Nephron (organoid): ENCODE measurements at regions not wholly inside any gene's neighbourhood (a gene's known extent, or its start where the extent isn't known, plus 50 kb on each side); places are given as distances from the start of the nearest gene placed in this dataset.

Experiments
- H3K27ac Mint-ChIP-seq, 3 experiments: 2 replicates each; pipeline ENCODE4 v1.8.0; 2020; ENCODE audit warnings: mixed read lengths in 3 of 3, mild to moderate bottlenecking in 2 of 3, moderate library complexity in 1 of 3
- H3K27me3 Mint-ChIP-seq: 2 replicates; pipeline ENCODE4 v1.8.0; 2021; ENCODE audit warnings: low read depth, mild to moderate bottlenecking, moderate library complexity, mixed read lengths
- H3K36me3 Mint-ChIP-seq: 2 replicates; pipeline ENCODE4 v1.8.0; 2020; ENCODE audit warnings: low read depth, mixed read lengths
- H3K4me1 Mint-ChIP-seq: 2 replicates; pipeline ENCODE4 v1.8.0; 2020; ENCODE audit warnings: mixed read lengths
- H3K4me3 Mint-ChIP-seq, 3 experiments: 2 replicates each; pipeline ENCODE4 v1.8.0; 2020; ENCODE audit warnings: mild to moderate bottlenecking in 3 of 3, mixed read lengths in 3 of 3, moderate library complexity in 2 of 3
- H3K9me3 Mint-ChIP-seq: 2 replicates; pipeline ENCODE4 v1.8.0; 2020; ENCODE audit warnings: mixed read lengths
- CTCF ChIP-seq, 3 experiments: fragments of 200-600 bp; sonication (generic); IDR thresholded peaks; one replicate each; pipeline ENCODE4 v1.5.0; 2021; ENCODE audit warnings: antibody characterized with exemption in 3 of 3; ENCODE audit not compliant: unreplicated experiment in 3 of 3

- Mint-ChIP-seq H3K9me3 (peaks cover 4% of the 10 kb centered on the region), H3K27ac (no peak overlapping the region), H3K4me1 (no peaks in the 10 kb centered on the region), H3K36me3 (no peaks in the 10 kb centered on the region), H3K4me3 (no peak overlapping the region), H3K27me3 (no peaks in the 10 kb centered on the region)
- no peak for TF ChIP-seq CTCF (IDR thresholded peaks at IDR 0.05; ENCODE audit: unreplicated experiment in 3 of 3)
Measured at GRCh38 chr2:220437938-220438337, 810.5 kb downstream of the SLC4A3 start.

GRCh38 chr2:220440731-220441130 lies 813.3 kb downstream of the SLC4A3 start:
- TF ChIP-seq CTCF (IDR thresholded peaks at IDR 0.05; ENCODE audit: unreplicated experiment in 3 of 3) = no peak
- Mint-ChIP-seq H3K4me1 (no peaks in the 10 kb centered on the region), H3K27me3 (no peaks in the 10 kb centered on the region), H3K36me3 (no peaks in the 10 kb centered on the region), H3K27ac (no peak overlapping the region), H3K4me3 (no peak overlapping the region), H3K9me3 (peaks cover 4% of the 10 kb centered on the region)

GRCh38 chr2:220441404-220441803 lies 814.0 kb downstream of the SLC4A3 start:
- TF ChIP-seq CTCF (IDR thresholded peaks at IDR 0.05; ENCODE audit: unreplicated experiment in 3 of 3) = no peak
- Mint-ChIP-seq H3K36me3 (no peaks in the 10 kb centered on the region), H3K9me3 (peaks cover 4% of the 10 kb centered on the region), H3K4me1 (no peaks in the 10 kb centered on the region), H3K27ac (no peak overlapping the region), H3K27me3 (no peaks in the 10 kb centered on the region), H3K4me3 (no peak overlapping the region)

GRCh38 chr2:220442012-220442411 lies 814.6 kb downstream of the SLC4A3 start:
- no peaks in the 10 kb centered on the region for H3K27me3 Mint-ChIP-seq
- no peaks in the 10 kb centered on the region for H3K4me1 Mint-ChIP-seq
- H3K27ac Mint-ChIP-seq = no peak overlapping the region
- no peak overlapping the region for H3K4me3 Mint-ChIP-seq
- H3K9me3 Mint-ChIP-seq = peaks cover 4% of the 10 kb centered on the region
- no peak for TF ChIP-seq CTCF (IDR thresholded peaks at IDR 0.05; ENCODE audit: unreplicated experiment in 3 of 3)
- H3K36me3 Mint-ChIP-seq = no peaks in the 10 kb centered on the region

GRCh38 chr2:220445429-220446105 lies 818.1 kb downstream of the SLC4A3 start:
- H3K9me3 Mint-ChIP-seq = peaks cover 4% of the 10 kb centered on the region
- no peak for TF ChIP-seq CTCF (IDR thresholded peaks at IDR 0.05; ENCODE audit: unreplicated experiment in 3 of 3)
- no peaks in the 10 kb centered on the region for H3K36me3 Mint-ChIP-seq
- H3K27me3 Mint-ChIP-seq = peaks cover 4% of the 10 kb centered on the region
- no peak overlapping the region for H3K4me3 Mint-ChIP-seq
- no peaks in the 10 kb centered on the region for H3K4me1 Mint-ChIP-seq
- H3K27ac Mint-ChIP-seq = no peak overlapping the region

GRCh38 chr2:220446106-220446712 lies 818.8 kb downstream of the SLC4A3 start:
- TF ChIP-seq CTCF (IDR thresholded peaks at IDR 0.05; ENCODE audit: unreplicated experiment in 3 of 3) = no peak
- H3K9me3 Mint-ChIP-seq = peaks cover 4% of the 10 kb centered on the region

More at GRCh38 chr2:220446106-220446712, 818.8 kb downstream of the SLC4A3 start:
- H3K27me3 Mint-ChIP-seq = peaks cover 4% of the 10 kb centered on the region
- H3K36me3 Mint-ChIP-seq = no peaks in the 10 kb centered on the region
- H3K4me3 Mint-ChIP-seq = no peak overlapping the region
- H3K4me1 Mint-ChIP-seq = no peaks in the 10 kb centered on the region
- H3K27ac Mint-ChIP-seq = no peak overlapping the region
